ENCODE measurements at regions not wholly inside any gene's neighbourhood (a gene's known extent, or its start where the extent isn't known, plus 50 kb on each side); places are given as distances from the start of the nearest gene placed in this dataset.
"Not testable (repeated sequence)": the region's sequence is repeated elsewhere in the genome, so short reads cannot be mapped to it uniquely, and the experiment has no call there.

- DNase-seq (ENCODE audit: low read depth): no peak
Measured at GRCh38 chr6:19329078-19329477, 508.1 kb upstream of the ID4 start.

GRCh38 chr6:19331089-19331488 is 506.1 kb upstream of the ID4 start:
- DNase-seq (ENCODE audit: low read depth): no peak

GRCh38 chr6:19332806-19333460 is 504.2 kb upstream of the ID4 start:
- no peak for DNase-seq (ENCODE audit: low read depth)

GRCh38 chr6:19333936-19334335 is 503.2 kb upstream of the ID4 start:
- no peak for DNase-seq (ENCODE audit: low read depth)

- no peak for DNase-seq (ENCODE audit: low read depth)
Measured at GRCh38 chr6:19336579-19336978, 500.6 kb upstream of the ID4 start.

- DNase-seq (ENCODE audit: low read depth): no peak
Measured at GRCh38 chr6:19337101-19337500, 500.1 kb upstream of the ID4 start.

GRCh38 chr6:19342616-19343015 is 494.6 kb upstream of the ID4 start:
- no peak for DNase-seq (ENCODE audit: low read depth)

GRCh38 chr6:19349429-19349828 is 487.7 kb upstream of the ID4 start:
- no peak for DNase-seq (ENCODE audit: low read depth)

- DNase-seq (ENCODE audit: low read depth): no peak
Measured at GRCh38 chr6:19354181-19354580, 483.0 kb upstream of the ID4 start.

- no peak for DNase-seq (ENCODE audit: low read depth)
Measured at GRCh38 chr6:19356692-19357091, 480.5 kb upstream of the ID4 start.

- DNase-seq (ENCODE audit: low read depth): no peak
Measured at GRCh38 chr6:19362396-19362795, 474.8 kb upstream of the ID4 start.

GRCh38 chr6:19368511-19368910 is 468.7 kb upstream of the ID4 start:
- no peak for DNase-seq (ENCODE audit: low read depth)

- DNase-seq (ENCODE audit: low read depth): no peak
Measured at GRCh38 chr6:19369785-19370184, 467.4 kb upstream of the ID4 start.

GRCh38 chr6:19370831-19371230 is 466.3 kb upstream of the ID4 start:
- DNase-seq (ENCODE audit: low read depth): no peak

GRCh38 chr6:19375613-19376012 is 461.6 kb upstream of the ID4 start:
- DNase-seq (ENCODE audit: low read depth): no peak

- no peak for DNase-seq (ENCODE audit: low read depth)
Measured at GRCh38 chr6:19377722-19378121, 459.4 kb upstream of the ID4 start.

GRCh38 chr6:19380293-19380692 is 456.9 kb upstream of the ID4 start:
- no peak for DNase-seq (ENCODE audit: low read depth)

- DNase-seq (ENCODE audit: low read depth): no peak
Measured at GRCh38 chr6:19382676-19383075, 454.5 kb upstream of the ID4 start.

- no peak for DNase-seq (ENCODE audit: low read depth)
Measured at GRCh38 chr6:19391926-19392325, 445.2 kb upstream of the ID4 start.

- no peak for DNase-seq (ENCODE audit: low read depth)
Measured at GRCh38 chr6:19394051-19394450, 443.1 kb upstream of the ID4 start.

GRCh38 chr6:19394687-19395086 is 442.5 kb upstream of the ID4 start:
- no peak for DNase-seq (ENCODE audit: low read depth)

- DNase-seq (ENCODE audit: low read depth): no peak
Measured at GRCh38 chr6:19395316-19395715, 441.9 kb upstream of the ID4 start.

GRCh38 chr6:19399406-19399805 is 437.8 kb upstream of the ID4 start:
- DNase-seq (ENCODE audit: low read depth): no peak

GRCh38 chr6:19404884-19405283 is 432.3 kb upstream of the ID4 start:
- not testable (repeated sequence) for DNase-seq (ENCODE audit: low read depth)

GRCh38 chr6:19408331-19408730 is 428.8 kb upstream of the ID4 start:
- no peak for DNase-seq (ENCODE audit: low read depth)

Data from activated T-cell treated with anti-CD3 and anti-CD28 coated beads for 1 hour (primary cell).